HG03175 (cell line): ENCODE measurements at regions not wholly inside any gene's neighbourhood (a gene's known extent, or its start where the extent isn't known, plus 50 kb on each side); places are given as distances from the start of the nearest gene placed in this dataset.
A peak's percentile ranks its signal among the peaks of the same experiment; 100 is the strongest.

ENCODE experiments used
- ATAC-seq: cut with Tn5 transposase; IDR thresholded peaks from one replicate; pipeline ENCODE4 v1.9.1; 2021; ENCODE audit warnings: mild to moderate bottlenecking, moderate library complexity; ENCODE audit not compliant: unreplicated experiment

- ATAC-seq, result no peak
Measured at GRCh38 chr5:61943713-61944112, 362.3 kb upstream of the KIF2A start.

- no peak for ATAC-seq
Measured at GRCh38 chr5:61948151-61948550, 357.9 kb upstream of the KIF2A start.

- no peak for ATAC-seq
Measured at GRCh38 chr5:61949054-61949678, 356.8 kb upstream of the KIF2A start.

DNA sequence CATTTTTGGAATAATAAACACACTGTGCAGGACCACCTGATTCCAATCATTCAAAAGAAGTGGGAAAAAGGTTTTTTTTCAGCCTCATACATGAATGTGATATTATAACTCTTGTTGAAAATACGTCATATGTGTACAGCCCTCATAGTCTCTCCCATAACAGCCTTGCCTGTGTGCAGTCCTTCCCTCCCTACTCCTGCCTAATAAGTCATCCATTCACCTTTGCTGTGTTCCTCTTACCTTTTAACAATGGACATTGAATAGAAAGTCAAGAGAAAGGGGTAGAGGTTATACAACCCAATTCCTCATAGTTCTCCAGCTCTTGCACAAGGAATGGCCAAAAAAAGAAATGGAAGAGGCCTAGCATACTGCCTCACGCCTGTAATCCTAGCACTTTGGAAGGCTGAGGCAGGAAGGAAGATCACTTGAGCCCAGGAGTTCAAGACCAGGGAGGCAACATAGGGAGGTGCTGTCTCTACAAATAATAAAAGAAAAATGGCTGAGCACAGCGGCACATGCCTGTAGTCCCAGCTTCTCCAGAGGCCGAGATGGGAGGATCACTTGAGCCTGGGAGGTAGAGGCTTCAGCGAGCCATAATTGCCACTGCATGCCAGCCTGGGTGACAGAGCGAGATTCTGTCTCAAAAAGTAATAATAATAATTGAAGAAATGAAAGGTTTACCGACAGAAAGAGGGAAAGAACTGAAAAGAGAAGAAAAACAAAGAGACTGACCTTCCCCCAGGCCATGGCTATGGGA is 356.1 kb upstream of the KIF2A start:
- ATAC-seq, result no peak

GRCh38 chr5:61951295-61951694 is 354.7 kb upstream of the KIF2A start:
- ATAC-seq, result no peak

DNA sequence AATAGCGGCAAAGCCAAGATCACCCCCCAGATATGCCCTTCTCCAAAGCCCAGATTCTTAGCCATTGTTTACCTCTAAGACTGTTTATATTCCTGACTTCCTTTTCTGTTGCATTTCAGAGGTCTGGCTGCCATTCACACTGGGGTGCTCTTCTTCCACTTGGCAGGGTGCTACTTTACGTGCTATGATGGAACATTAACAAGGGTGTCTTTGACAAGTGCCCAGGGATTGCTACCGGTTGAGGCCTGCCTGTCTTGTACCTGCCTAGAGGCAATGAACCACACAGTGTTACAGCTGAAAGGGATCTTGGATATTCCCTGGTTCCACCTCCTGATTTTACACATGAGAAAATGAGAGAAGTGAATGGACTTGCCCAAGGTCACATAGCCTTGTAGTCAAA is 352.1 kb upstream of the KIF2A start:
- ATAC-seq, result no peak

- ATAC-seq, result no peak
Measured at GRCh38 chr5:61964201-61964600, 341.8 kb upstream of the KIF2A start.

DNA sequence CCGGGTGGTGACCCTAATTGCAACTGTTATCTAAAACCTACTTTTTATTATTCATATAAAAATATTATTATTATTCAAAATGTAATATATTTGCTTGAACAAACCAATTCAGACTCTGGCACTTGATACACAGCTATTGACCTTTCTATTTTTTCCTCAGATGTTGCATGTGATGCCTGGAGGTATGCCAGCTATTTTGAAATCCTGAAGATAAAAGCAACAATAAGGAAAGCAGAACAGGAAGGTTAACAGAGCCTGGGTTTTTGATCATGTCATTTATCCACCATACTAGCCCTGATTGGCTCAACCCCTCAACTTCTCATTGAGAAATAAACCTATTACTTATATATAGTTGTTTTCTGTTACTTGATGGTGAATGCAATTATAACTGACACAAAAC is 340.9 kb upstream of the KIF2A start:
- ATAC-seq, result no peak

DNA sequence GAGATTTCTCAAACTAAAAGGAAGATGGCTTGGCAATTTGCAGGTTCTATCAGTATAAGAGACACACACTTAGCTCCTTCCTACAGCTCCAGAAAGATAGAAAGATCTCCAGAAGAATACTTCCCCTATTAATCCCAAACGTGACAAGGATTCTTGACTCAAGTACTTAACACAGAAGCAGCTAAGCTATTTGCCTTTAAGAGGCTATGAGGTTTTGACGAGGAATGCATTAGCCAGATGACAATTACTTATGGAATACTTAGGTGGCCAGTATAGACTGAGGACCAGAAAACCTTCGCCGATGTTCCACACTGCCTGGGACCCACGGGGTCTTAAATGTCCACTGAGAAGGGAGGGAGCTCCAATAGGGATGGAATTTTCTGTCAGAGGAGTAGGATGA is 340.5 kb upstream of the KIF2A start:
- no peak for ATAC-seq

GRCh38 chr5:61966296-61966955 is 339.6 kb upstream of the KIF2A start:
- ATAC-seq, result no peak

DNA sequence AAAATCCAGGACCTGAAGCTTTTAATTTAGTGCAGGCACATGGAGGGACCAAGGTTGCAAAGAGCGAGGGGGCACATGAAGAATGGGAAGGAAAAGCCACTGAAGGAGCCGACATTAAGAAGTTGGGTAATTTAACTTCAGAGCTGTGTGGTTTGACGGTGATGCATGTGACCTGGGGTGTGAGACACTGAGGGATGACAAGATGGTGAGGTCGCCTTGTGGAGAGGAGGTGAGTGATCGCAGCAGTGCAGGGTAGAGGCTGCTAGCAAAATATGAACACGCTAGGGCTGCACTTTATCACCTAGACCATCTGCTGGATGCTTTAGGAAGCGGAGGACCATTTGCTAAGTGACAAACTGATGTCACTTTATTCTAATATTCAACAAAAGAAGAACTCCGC is 339.0 kb upstream of the KIF2A start:
- ATAC-seq, result no peak

GRCh38 chr5:61967681-61968080 is 338.3 kb upstream of the KIF2A start:
- ATAC-seq, result no peak

GRCh38 chr5:61969347-61969746 is 336.7 kb upstream of the KIF2A start:
- no peak for ATAC-seq

DNA sequence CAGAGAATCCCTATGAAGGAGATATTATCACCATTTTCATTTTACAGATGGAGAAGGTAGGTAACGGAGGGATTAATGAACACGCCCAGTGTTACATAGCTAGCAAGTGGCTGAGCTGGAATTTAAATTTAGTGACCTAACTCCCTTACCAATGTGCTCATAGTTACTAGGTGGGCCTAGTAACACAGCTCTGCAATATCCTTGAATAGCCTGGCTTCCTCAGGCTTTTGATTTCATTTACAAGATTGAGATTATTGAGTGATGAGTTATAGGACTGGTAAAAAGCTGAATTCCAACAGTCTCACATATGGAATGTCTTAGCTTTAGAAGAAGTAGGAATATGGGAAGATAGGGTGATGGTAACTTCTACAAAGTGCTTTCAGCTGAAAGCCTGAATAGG is 336.3 kb upstream of the KIF2A start:
- ATAC-seq, result no peak

DNA sequence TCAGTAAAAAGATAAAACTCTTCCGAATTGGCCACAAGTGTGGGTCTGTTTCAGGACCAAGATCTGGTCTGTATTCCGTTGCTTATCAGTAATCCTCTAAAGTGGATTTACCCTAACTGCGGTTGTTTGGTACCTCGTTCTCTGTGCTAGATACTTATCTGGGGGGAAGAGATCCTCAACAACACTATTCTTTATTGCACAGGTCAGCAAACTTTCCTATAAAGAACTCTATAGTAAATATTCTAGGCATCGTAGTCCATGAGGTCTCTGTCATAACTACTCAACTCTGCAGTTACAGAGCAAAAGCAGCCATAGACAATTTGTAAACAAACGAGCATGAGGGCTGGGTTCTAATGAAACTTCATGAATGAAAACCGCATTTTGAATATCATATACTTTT is 335.8 kb upstream of the KIF2A start:
- no peak for ATAC-seq

DNA sequence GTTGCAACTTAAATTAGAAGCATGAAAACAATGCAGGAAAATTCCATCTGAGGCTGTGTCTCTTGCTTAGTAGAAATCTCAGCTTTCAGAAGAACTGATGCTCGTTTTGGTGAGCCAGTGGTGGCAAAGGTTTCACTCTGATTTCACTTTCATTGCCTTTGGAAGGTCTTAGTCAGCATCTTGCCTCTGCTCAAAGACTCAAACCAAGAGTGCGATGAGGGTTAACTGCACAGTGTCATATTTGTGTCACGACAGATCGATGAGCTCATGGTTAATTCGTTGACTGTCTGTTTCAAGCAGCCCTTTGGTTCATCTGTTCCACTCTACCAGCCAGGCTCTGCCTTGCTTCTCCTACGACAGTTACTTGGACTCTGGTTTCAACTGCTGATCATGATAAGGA is 331.3 kb upstream of the KIF2A start:
- peak; percentile 54 for ATAC-seq

- ATAC-seq, result no peak
Measured at GRCh38 chr5:61981886-61982285, 324.1 kb upstream of the KIF2A start.

DNA sequence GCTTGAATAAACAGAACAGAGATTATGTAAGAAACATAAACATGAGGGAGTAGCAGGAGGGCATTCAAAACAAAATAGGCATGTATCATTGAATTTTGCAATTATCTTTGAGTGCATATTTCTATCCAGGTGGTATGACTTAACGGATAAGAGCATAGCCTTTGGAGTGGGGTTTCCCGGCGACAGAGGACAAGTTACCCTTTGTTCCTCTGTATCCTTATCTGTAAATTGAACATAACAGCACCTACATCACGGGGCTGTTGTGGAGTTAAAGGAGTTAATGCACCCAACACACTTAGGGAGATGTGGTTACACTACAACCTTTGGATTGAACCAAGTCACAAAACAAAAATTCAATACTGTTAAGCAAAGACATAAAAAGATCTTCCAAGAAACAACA is 314.6 kb upstream of the KIF2A start:
- ATAC-seq, result no peak

GRCh38 chr5:61991866-61992265 is 314.1 kb upstream of the KIF2A start:
- no peak for ATAC-seq

- ATAC-seq, result no peak
Measured at GRCh38 chr5:61993295-61993927, 312.6 kb upstream of the KIF2A start.

GRCh38 chr5:61994171-61994570 is 311.8 kb upstream of the KIF2A start:
- no peak for ATAC-seq

DNA sequence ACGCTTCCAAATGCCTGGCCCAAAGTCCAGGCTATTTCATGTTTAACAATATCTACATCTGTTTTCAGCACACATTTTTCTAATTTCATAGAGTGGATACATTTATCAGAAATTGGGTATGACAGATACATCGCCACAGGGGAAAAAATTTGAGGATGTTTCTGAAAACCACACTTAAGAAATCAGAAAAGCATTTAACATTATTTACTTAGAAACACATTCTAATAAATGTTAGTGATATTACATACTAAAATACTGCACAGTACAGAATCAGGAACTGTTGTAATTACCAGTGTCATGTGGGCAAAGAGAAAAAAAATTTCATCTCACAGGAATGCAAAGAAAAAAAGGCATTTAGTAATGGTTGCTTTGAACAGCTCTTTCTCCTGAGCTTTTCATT is 310.5 kb upstream of the KIF2A start:
- no peak for ATAC-seq
